Suppressor macrophage treated with lipopolysaccharide for 4 hours (primary cell): ENCODE measurements at regions not wholly inside any gene's neighbourhood (a gene's known extent, or its start where the extent isn't known, plus 50 kb on each side); places are given as distances from the start of the nearest gene placed in this dataset.

Experiments
- DNase-seq: peaks from one replicate; pipeline ENCODE4 v3.0.0-alpha.2; 2020

DNA sequence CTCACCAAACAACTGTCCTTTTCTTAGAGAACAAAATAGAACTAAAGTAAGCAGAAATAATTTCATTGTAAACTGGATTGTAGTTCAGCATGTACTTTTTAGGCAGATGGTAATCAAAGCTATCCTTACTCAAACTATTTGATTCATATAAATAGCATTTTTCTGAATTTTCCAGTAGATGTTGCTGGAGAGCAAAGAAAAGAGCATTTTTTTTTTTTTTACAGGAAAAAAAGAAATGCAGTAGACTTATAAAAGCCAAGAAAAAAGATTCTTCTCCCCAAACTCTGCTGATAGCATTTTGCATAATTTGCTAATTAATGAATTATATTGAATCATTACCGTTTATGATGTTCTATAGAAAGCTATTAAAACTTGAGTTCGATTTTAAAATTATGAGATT lies 715.3 kb upstream of the WWC1 start:
- DNase-seq = no peak

DNA sequence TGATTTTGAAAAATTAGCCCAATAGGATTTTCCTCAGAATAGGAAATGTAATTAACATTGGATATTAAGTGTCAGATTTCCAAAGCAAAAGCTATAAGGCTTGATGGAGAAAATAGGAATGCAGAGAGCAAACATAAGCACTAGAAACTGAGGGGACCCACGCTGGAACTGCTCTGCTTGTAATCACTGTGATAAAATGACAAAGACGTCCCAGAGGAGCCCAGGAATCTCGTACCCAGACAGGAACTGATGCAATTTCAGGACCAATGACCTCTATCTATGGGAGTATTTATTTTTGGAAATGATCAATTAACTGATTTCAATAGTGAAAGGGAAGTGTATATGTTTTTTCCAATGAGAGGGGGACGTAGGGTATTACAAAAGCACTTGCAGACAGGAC lies 714.5 kb upstream of the WWC1 start:
- DNase-seq = no peak

DNA sequence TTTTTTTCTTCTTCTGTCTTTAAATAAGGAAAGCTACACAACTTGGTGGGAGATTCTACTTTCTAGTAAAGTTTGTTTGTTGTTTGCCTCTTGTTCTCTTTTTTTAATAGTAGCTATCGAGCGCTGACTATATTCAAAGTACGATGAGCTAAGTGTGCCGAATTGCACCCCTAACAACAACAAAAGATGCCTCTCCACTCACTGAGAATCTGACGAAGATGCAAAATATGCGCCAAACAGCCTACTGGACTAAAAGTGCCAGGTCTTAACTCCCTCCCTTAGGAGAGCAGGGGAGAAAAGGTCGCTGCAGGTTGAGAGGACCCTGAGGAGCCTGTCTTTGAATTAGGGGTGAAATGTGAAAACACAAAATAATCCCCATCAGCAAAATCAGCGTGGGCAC lies 713.8 kb upstream of the WWC1 start:
- DNase-seq = no peak

DNA sequence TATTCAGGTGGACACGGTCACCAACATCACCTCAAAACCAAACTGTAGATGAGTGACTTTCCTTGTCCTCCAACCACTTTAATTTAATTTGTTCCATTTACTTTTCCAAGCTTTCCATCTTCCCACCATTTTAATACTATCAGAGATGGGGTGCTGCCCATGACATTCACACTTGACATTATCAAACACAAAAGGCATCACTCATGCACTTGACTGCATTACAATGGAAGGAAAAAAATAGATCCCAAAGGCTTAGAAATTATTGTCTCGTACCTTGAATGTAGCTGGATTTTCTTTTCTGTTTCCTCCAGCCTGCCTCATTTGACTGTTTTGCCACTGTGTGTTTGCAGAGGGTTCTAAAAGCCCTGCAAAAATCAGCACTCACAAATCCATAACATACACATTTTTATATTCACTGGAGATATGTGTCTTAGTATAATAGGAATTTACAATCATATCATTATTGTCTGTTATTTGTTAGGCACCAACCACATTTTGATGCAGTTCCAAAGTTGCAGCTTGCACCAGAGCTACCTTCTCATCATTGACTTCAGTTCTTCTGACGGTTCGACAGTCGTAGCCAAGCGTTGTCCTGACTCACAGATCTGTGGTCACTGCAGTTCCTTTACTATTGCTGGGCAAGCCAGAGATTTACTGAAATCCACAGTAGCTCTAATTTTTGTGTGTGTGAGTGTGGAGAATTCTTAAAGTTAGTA lies 712.3 kb upstream of the WWC1 start:
- no peak for DNase-seq

DNA sequence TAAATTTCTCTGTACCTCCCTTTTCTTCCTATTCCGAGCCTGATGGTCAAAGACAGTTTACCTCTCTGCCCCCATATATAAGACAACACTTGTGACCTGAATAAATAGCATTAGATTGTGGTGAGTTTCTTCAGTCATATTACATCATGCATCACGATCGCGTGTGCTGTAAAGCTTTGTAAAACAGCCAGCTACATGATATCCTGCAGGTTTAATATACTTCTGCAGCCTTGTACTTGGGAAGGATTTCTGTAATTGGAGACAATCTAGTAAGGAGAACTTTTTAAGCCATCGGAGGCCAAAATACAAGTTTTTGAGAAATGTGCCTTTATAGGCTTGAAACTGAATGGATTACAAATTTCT lies 711.8 kb upstream of the WWC1 start:
- no peak for DNase-seq

DNA sequence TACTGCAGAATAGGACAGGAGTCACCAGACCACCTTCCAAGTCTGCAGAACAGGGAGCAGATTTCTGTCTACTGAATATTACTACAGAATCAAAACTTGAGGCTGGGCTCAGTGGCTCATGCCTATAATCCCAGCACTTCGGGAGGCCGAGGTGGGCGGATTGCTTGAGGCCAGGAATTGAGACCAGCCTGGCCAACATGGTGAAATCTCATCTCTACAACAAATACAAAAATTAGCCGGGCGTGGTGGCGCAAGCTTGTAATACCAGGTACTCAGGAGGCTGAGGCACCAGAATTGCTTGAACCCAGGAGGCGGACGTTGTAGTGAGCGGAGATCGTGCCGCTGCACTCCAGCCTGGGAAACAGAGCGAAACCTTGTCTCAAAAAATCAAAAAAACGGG lies 710.8 kb upstream of the WWC1 start:
- no peak for DNase-seq

DNA sequence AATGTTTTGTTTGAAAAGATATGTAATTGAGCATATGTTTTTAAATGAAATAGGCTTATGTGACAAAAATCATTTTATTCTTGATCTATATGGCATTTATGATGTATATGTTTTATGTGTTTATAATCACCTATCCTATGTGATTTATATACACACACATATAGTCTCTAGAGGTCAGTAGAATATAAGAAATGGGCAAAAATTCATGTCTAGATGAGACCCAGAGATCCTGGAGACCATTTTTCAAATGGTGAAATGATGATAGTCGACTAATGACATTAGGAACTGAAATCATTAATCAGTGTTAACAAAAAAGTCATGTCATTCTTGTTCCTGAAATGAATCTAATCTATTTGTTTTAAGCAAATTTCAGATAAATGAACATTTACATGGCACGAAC lies 709.2 kb upstream of the WWC1 start:
- no peak for DNase-seq

DNA sequence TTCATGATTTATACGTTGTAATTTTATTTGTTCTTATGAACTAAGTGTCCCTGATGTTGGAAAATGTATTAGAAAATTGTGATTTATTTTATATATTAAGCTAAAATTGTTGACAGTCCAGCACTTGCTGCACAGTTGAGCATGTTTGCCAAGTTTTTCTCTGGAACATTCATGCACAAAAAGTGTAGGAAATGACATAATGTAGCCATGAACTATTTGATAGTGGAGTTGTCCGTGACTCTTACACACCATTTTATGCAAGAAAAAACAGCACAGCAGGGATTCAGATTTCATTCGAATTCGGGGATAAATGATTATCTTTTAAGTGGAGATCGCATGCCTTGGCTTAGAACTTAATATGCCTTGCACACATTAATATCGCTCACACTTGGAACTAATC lies 708.6 kb upstream of the WWC1 start:
- no peak for DNase-seq

DNA sequence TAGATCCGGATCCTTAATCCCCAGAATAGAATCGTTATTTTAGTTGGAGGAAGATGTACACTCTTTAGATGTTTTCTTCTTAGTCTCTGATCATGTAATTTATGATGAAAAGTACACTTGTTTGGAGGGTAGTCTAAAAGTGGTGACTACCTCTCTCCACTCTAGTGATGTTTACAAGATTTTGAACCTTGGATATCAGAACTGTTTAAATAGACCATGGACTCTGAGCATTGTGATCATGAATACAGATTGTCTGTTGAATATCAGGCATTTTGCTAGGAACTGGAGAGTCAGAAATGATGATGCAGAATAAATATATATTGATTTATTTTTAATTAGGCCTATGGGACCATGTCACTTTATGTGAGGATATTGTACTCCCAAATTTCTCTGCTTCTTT lies 706.3 kb upstream of the WWC1 start:
- DNase-seq = no peak

DNA sequence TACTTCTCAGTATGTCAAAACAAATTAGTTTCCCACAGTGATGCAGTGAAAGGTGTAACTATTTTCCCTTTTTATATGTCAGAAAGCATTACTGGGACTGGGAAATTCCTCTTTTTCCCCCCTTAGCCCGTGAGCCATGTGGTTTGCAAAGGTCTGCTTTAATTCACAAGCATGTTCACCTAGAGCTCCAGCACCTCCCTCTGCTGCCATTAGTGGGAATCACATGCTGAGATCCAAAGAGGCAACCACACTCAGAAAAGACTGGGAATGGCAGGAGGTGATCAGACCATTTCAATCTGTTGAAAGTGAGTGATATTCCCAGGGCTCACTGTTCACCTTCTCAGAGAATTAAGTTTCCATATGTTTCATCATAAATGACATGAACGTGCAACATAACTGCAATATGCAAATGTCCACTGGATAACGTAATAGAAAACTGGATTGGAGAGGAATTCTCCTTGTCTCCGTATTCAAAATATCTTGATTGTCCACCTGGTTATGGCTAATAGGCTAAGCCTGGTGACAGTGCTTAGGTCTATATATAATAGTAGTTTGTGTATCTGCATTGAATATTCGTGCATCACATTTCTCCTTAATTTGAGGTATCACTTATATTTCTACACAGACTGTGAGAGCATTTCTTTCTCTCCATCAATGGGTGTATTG lies 703.5 kb upstream of the WWC1 start:
- no peak for DNase-seq

DNA sequence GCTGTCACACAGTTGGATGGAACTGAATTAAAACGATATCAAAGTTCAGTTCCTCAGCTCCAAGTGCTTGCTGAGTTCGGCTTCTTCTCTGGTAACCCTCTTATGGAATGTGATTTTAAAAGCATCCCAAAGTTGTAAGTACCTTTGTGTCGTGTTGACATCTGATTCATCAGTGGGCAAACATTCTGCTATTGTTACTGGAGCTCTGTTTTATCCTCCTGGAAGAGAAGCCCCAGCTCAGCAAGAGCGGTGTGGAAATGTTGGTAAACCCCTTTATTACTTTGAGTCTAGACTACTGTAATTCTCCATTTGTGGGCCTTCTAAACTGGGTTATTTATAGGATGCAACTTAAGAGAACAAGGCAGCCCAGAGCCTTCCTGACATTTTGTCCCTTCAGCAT lies 699.3 kb upstream of the WWC1 start:
- DNase-seq = no peak

DNA sequence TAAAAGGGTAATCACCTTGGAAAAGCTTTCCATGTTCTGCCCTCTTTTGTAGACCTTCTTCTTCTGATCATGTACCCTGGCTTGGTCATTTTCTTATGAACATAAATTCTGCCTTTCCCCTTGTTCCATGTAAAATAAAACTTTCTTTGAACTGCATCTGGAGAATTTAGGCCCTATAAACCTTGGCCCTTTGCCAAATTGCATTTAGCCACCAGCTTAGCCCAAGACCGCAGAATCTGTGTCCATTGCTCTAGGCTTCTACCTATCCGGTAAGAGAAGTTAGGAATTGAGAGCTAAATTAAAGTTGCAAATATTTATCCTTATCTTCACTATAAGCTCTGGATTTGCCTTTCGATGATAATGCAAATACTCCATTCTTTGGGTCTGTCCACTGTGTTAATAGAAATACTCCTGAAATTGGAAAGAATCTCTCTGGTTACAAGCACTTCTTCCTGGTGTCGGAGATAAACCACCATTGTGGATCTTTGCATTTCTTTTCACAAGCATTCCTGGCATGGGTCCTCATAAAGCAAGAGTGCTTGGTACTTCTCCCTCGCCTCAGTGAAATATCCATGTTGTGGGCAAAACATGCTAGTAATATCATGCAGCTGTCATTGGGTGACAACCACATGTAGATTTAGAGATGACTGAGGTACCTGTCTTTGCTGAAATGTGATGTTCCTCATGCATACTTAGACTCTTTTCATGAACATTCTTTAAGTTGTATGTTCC lies 698.0 kb upstream of the WWC1 start:
- no peak for DNase-seq

DNA sequence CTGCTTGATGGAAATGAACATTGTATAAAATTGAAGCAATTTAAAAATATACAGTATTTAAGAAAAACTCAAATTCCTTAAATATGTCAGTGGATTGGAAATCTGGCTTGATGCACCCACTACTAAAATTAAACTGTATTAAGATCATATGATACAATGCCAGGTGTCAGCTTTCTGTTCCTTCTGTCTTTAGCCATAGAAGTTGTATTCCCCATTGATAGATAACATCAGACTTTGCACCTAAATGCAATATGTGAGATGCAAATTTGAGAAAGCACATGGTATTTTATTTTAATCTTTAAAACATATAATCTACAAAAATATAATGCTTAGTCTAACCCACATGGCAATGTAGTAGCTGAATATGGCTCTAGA lies 697.4 kb upstream of the WWC1 start:
- no peak for DNase-seq

DNA sequence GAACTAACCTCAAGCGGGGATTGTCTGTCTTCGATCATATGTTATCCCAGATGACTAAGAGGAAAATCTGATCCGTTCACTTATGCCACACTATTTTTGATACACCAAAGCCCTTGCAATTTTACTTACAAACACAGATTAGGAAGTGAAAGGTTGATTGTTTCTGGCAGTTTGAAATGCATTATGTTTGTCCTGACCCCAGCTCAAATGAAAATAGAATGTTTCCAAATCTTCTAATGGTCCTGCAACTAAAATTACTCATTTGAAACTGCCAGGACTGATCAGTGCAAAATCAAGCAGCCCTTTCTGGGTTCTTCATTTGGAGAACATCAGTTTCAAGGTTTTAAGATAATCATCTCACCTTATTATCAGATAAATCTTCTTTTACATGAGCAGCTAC lies 696.7 kb upstream of the WWC1 start:
- no peak for DNase-seq

DNA sequence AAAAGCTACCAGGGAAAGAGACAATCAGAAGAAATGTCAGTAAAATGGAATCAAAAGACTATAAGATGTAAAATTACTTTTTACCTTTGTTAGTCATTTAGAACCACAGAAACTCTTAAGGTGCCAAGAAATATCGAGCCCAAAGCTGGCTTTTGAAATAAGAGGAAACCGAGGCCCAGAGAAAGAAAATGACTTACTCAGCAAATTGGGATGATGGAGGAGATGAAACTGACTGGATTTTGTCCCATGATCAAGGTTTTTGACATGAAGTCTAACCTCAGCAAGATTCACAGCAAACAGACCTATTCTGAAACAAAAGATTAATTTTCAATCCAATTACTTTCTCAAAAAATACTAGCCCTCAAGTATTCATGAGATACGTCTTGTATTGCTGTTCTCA lies 696.2 kb upstream of the WWC1 start:
- DNase-seq = no peak

DNA sequence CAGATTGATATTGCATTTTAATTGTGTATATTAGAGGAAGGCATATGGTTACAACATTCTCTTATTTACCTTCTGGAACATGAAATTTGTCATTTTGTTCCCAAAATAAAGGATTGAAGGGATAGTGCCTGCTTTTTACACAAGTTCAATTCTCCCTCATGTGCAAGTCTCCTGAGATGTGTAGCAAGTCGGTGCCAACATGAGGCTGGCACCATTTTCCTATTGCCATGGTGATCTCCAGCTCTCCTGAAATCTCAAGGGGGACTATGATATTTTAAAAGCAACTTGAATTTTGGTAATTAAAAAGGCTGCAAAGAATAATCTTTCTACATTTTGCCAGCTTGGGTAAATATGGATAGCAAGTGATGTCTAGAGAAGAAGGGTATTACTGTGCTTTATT lies 693.3 kb upstream of the WWC1 start:
- no peak for DNase-seq

DNA sequence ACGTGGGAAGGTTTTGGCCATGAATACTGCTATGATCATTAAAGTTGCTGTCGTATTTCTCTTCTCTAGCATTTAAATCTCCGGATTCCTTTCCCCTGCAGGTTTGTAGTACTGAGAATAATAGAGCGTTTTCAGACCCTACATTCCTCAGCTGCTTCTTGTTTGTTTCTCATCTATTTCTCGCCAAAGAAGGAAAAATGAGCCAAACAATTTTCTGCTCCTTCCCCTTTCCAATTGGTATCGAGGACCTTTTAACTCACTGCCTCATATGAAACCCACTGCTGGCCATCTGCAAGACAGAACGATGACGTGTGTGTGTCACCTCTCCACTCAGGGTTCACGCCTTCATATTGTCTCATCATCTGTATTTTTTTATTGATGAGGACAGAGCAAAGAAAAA lies 689.4 kb upstream of the WWC1 start:
- no peak for DNase-seq

DNA sequence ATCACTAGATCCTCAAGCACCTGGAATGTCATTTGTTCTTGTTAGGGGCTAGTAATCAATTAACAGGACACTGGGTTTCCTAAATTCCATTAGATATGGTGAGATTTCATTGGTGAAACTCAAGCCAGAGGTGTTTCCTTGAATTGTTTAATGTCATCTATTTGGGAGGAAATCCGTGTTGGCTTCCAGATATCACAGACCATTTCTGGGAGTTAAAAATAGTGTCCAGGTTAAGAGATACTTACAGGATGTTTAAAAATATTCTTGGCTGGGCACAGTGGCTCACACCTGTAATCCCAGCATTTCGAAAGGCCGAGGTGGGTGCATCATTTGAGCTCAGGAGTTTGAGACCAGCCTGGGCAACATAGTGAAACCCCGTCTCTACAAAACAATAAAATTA lies 688.3 kb upstream of the WWC1 start:
- no peak for DNase-seq

DNA sequence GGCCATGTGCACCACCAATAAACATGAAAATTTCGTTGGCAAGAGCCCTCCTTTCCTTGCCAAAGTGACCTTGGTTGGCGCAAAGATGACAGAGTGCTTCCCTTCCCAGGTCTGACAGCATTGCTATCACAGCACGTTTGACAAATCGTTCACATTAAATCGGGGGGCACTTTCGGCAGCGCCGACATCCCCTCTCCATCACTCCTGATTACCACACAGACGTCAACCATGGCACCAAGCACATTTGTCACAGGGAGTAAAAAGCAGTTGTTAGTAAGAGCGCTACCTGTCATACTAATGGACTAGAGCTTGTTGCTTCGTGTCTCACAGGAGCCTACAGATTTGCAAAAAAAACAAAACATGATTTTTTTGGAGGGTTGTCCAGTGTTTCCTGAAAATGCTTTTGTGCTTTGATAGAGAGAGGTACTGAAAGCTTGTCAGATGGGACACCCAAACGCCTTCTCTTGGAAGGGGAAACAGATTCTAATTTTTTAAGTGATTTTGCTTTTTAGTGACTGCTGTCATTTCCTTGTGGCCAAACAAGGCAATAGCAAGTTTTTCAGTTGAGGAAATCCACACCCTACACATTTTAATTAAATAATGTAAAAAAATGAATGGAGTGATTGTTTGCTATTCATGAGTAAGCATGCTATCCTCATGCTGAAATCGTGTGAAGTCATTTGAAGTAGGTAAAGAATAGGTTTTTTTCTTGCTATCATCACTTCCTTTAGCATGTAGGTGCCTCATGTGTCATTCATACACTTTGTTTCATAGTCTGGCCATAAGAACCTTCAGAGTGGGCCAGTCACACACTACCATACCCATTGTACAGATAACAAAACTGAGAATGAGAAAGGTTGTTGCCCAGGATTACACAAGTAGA lies 682.8 kb upstream of the WWC1 start:
- no peak for DNase-seq

DNA sequence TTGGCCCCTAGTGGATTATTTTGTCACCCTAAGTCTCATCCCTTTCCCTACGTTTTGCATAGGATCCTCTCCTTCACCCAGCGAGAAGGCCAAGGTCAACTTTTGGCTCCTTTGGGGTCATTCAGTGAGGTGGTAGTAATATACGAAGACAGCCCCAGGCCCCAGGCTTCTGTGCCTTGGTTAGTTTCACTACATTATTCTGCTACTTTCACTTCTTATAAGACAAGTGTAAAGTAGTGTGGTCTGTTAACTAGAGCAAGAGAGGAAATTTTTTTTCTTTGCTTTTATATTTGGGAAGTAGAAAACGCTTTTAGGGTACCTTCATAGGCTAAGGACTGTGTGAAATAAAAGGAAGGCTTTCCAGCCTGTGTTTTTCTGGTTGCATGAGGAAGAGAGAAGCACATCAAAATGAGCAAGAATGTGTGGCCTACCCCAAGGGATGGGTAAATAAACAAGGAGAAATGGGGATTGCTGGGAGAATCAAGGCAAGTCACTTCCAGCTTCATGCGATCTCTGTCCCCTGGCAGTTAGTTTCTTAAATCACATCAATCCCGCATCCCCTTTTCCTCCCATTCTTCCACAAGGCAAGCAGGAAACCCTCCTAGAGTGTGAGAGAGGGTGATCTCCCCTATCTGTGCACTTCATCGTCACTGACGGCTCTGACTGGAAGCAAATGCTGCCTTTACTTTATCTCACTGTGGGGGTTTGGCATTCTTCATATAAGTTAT lies 677.0 kb upstream of the WWC1 start:
- DNase-seq = no peak

DNA sequence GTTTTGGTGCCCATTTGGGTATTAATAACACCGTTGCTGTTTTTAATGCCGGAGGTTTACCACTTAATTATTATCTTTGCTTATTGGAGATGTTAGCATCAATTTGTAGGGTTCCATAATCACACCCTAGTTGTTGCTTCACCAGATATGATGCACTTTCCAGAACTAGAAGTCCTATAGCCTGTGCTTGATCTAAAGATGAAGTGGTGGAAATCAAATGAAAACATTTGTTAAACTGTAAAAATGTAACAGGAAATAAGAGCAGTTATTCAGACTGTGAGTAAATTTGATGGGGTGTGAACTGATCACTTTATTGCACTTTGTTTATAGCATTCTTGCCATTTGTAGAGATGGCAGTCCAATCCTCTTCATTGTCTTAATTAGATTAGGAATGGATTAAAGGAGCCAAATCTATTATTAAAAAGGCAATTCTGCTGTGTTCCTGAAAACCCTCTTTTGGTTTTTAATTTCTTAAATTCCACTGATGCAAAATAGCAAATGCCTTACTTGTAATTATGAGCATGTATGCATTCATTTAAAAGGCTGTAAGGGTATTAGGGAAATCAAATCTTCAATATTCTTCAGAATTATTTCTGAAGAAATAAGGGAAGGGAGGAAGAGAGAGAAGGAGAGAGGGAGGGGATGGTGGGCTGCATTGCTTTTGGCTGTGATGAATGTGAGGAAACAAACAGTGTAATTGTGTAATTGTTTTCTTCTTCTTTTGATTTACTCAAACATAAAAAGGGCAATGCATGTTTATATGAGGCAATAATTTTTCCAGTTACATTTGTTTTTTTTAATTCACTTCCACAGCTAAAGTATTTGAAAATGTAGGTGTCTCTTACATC lies 675.2 kb upstream of the WWC1 start:
- DNase-seq = no peak

DNA sequence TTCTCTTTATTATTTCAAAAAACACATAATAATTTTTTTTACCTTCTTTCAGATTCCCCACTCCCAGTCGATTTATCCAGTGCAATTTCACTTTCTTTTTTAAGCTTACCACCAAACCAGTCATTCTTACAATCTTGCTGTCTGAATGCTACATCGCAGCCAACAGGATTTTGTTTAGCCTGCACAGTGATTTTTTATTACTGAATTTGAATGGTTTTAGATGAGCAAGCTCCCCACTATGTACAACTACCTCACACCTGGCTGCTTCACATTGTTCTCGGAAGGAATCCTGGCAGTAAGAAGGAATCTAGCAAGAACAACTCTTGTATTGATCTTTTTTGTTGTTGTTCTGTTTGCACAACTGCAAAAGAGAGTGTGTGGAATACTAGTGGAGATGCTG lies 668.1 kb upstream of the WWC1 start:
- no peak for DNase-seq
